Esophagus muscularis mucosa (tissue), 4 donors: ENCODE measurements at regions not wholly inside any gene's neighbourhood (a gene's known extent, or its start where the extent isn't known, plus 50 kb on each side); places are given as distances from the start of the nearest gene placed in this dataset.

Experiments
- DNase-seq: peaks from one replicate; pipeline ENCODE4 v3.0.0-alpha.2; 2017; ENCODE audit errors: extremely low spot score
- H3K27ac ChIP-seq, 4 donors: fragments of 200-600 bp; sonication (generic); replicated peaks in 1 of 4; 1 replicate in 3 of 4; 2 replicates in 1 of 4; pipeline ENCODE4 v1.5.1; 2016 to 2019; ENCODE audit warnings: mild to moderate bottlenecking in 1 of 4
- H3K27me3 ChIP-seq, 4 donors: fragments of 200-600 bp; sonication (generic); one replicate each; pipeline versions ENCODE4 v1.5.1 to v1.6.0; 2016 to 2019
- H3K36me3 ChIP-seq, 4 donors: fragments of 200-600 bp; sonication (generic); one replicate each; pipeline ENCODE4 v1.5.1; 2016 to 2019
- H3K4me1 ChIP-seq, 4 donors: fragments of 200-600 bp; sonication (generic); one replicate each; pipeline ENCODE4 v1.5.1; 2016 to 2019
- H3K4me3 ChIP-seq, 4 donors: fragments of 200-600 bp; sonication (generic); 1 replicate in 2 of 4; 2 replicates in 2 of 4; pipeline ENCODE4 v1.5.1; 2016 to 2019; ENCODE audit warnings: mild to moderate bottlenecking in 4 of 4, moderate library complexity in 1 of 4
- H3K9me3 ChIP-seq, 4 donors: fragments of 200-600 bp; sonication (generic); 1 replicate in 3 of 4; 2 replicates in 1 of 4; pipeline ENCODE4 v1.5.1; 2016 to 2019
- CTCF ChIP-seq, 3 experiments: fragments of 200-600 bp in 2 of 3; fragments of 450-650 bp in 1 of 3; sonication (generic) in 2 of 3; IDR thresholded peaks; one replicate each; pipeline ENCODE4 v1.5.1; 2017 to 2019; ENCODE audit warnings: antibody characterized with exemption in 3 of 3, mild to moderate bottlenecking in 2 of 3, moderate library complexity in 1 of 3
- EP300 ChIP-seq: sonication (generic); formaldehyde crosslinking; IDR thresholded peaks from one replicate; pipeline ENCODE4 v1.6.1; 2017; ENCODE audit warnings: antibody characterized with exemption
- POLR2A ChIP-seq: fragments of 450-650 bp; IDR thresholded peaks from one replicate; pipeline ENCODE4 v1.6.1; 2017; ENCODE audit warnings: antibody characterized with exemption, moderate library complexity, mild to moderate bottlenecking, low read depth
- POLR2AphosphoS5 ChIP-seq, 2 donors: sonication (generic); formaldehyde crosslinking; IDR thresholded peaks; one replicate each; pipeline ENCODE4 v1.6.1; 2017; ENCODE audit warnings: antibody characterized with exemption in 2 of 2
- WGBS: methylation state at CpG from one replicate; pipeline ENCODE4 v1.1.5; 2018; 5-methylcytosine and 5-hydroxymethylcytosine counted together
- intact Hi-C: fragments of 100-400 bp; cut with DNase I; formaldehyde crosslinking; loops from one replicate; pipeline ENCODE4 v1.15.1; 2023

DNA sequence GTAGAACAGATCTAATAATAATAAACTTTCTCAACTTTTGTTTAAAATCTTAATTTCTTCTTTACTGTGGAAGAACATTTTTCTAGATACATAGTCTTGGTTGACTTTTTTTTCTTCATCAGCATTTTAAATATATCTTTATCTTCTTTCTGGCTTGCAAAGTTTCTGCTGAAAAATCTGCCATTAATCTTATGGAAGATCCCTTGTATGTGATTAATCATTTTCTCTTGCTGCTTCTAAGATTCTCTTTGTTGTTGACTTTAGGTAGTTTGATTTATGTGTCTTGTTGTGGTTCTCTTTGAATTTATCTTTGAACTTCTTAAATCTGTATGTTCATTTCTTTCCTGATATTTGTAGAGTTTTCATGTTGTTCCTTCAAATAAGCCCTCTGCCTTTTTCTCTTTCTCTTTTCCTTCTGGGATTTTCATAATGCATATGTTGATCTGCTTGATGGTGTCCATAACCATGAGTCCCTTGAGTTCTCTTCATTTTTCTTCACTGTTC is 657.6 kb upstream of the CXADR start:
- intact Hi-C loops, result no loop called here
- DNase-seq, result no peak
- no peak overlapping the region for H3K27ac ChIP-seq

GRCh38 chr21:16863362-16863905 is 649.4 kb upstream of the CXADR start:
- H3K27ac ChIP-seq, result no peak overlapping the region
- intact Hi-C loops, result no loop called here
- no peaks in the 10 kb centered on the region for H3K36me3 ChIP-seq
- H3K4me1 ChIP-seq, result no peaks in the 10 kb centered on the region
- no peak for TF ChIP-seq CTCF (IDR thresholded peaks at IDR 0.05)
- TF ChIP-seq EP300, result no peak
- no peak for TF ChIP-seq POLR2AphosphoS5 (IDR thresholded peaks at IDR 0.05)
- TF ChIP-seq POLR2A, result no peak
- no peaks in the 10 kb centered on the region for H3K27me3 ChIP-seq
- DNase-seq, result no peak
- WGBS, result 94% methylated on average over 1 of the region's 1 CpG
- H3K4me3 ChIP-seq, result no peak overlapping the region
- H3K9me3 ChIP-seq, result no peaks in the 10 kb centered on the region

More for the DNA sequence above, 657.6 kb upstream of the CXADR start:
- H3K4me3 ChIP-seq, result no peak overlapping the region
- H3K9me3 ChIP-seq, result peaks cover 0 to 11% (median 0%) of the 10 kb centered on the region in 4 donors
- no peaks in the 10 kb centered on the region for H3K4me1 ChIP-seq
- no peaks in the 10 kb centered on the region for H3K36me3 ChIP-seq
- no peak for TF ChIP-seq CTCF (IDR thresholded peaks at IDR 0.05)
- no peak for TF ChIP-seq POLR2AphosphoS5 (IDR thresholded peaks at IDR 0.05)
- no peak for TF ChIP-seq EP300
- no peak for TF ChIP-seq POLR2A
- no peaks in the 10 kb centered on the region for H3K27me3 ChIP-seq

GRCh38 chr21:16863908-16864307 is 648.9 kb upstream of the CXADR start:
- intact Hi-C loops, result no loop called here
- no peak for DNase-seq

GRCh38 chr21:16865632-16866031 is 647.2 kb upstream of the CXADR start:
- no peak for DNase-seq
- Histone ChIP-seq H3K27me3 (no peaks in the 10 kb centered on the region), H3K4me1 (no peaks in the 10 kb centered on the region), H3K4me3 (no peak overlapping the region), H3K36me3 (no peaks in the 10 kb centered on the region), H3K27ac (no peak overlapping the region), H3K9me3 (no peaks in the 10 kb centered on the region)
- intact Hi-C loops, result no loop called here
- TF ChIP-seq CTCF (IDR thresholded peaks at IDR 0.05) (no peak), POLR2AphosphoS5 (IDR thresholded peaks at IDR 0.05) (no peak), EP300 (no peak), POLR2A (no peak)

More at GRCh38 chr21:16863908-16864307, 648.9 kb upstream of the CXADR start:
- H3K27ac ChIP-seq, result no peak overlapping the region
- WGBS, result 84% methylated on average over 4 of the region's 4 CpGs
- no peaks in the 10 kb centered on the region for H3K36me3 ChIP-seq
- no peaks in the 10 kb centered on the region for H3K4me1 ChIP-seq
- no peaks in the 10 kb centered on the region for H3K27me3 ChIP-seq
- H3K9me3 ChIP-seq, result no peaks in the 10 kb centered on the region
- TF ChIP-seq CTCF (IDR thresholded peaks at IDR 0.05) (no peak), POLR2AphosphoS5 (IDR thresholded peaks at IDR 0.05) (no peak), POLR2A (no peak), EP300 (no peak)
- H3K4me3 ChIP-seq, result no peak overlapping the region

DNA sequence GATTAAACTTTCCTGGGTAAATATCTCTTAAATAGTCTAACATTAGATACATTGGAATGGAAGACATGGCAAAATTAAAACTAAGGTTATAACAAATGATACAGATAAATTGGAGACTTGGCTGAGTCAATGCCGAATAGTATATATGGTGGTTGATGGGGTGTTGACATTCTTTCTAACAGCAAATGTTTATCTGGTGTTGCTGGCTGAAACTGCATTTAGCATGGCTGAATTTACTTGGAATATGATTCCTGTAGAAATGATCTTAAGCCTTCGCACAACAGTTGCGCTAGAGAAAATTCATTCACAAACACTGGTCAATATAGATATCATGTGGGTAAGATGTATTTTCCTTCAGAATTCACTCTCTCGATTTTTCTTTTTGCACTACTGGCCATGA is 646.0 kb upstream of the CXADR start:
- no peak for DNase-seq
- intact Hi-C loops, result no loop called here
- Histone ChIP-seq H3K4me1 (no peaks in the 10 kb centered on the region), H3K27me3 (no peaks in the 10 kb centered on the region), H3K27ac (no peak overlapping the region), H3K9me3 (no peaks in the 10 kb centered on the region), H3K4me3 (no peak overlapping the region), H3K36me3 (no peaks in the 10 kb centered on the region)
- TF ChIP-seq EP300, result no peak
- TF ChIP-seq CTCF (IDR thresholded peaks at IDR 0.05), result no peak
- no peak for TF ChIP-seq POLR2AphosphoS5 (IDR thresholded peaks at IDR 0.05)
- TF ChIP-seq POLR2A, result no peak
- WGBS, result 92% methylated on average over 4 of the region's 4 CpGs
